Muscle of arm (tissue), 1 donor: ENCODE measurements at regions not wholly inside any gene's neighbourhood (a gene's known extent, or its start where the extent isn't known, plus 50 kb on each side); places are given as distances from the start of the nearest gene placed in this dataset.
"Not testable (repeated sequence)": the region's sequence is repeated elsewhere in the genome, so short reads cannot be mapped to it uniquely, and the experiment has no call there.

Experiments used
- DNase-seq: peaks from one replicate; pipeline ENCODE4 v3.0.0-alpha.2; 2013

GRCh38 chr7:9505516-9505915 is 1072.1 kb downstream of the NXPH1 start:
- no peak for DNase-seq

- DNase-seq = peak; percentile 17
Observed at GRCh38 chr7:9507290-9507689, 1073.9 kb downstream of the NXPH1 start.

- DNase-seq = no peak
Observed at GRCh38 chr7:9516662-9517061, 1083.3 kb downstream of the NXPH1 start.

GRCh38 chr7:9523579-9523978 is 1090.2 kb downstream of the NXPH1 start:
- DNase-seq = no peak

GRCh38 chr7:9552431-9552830 is 1119.0 kb downstream of the NXPH1 start:
- not testable (repeated sequence) for DNase-seq

- no peak for DNase-seq
Observed at GRCh38 chr7:9557853-9558252, 1124.4 kb downstream of the NXPH1 start.

GRCh38 chr7:9575716-9576115 is 1142.3 kb downstream of the NXPH1 start:
- no peak for DNase-seq

GRCh38 chr7:9582824-9583223 is 1149.4 kb downstream of the NXPH1 start:
- no peak for DNase-seq

GRCh38 chr7:9598411-9598810 is 1165.0 kb downstream of the NXPH1 start:
- DNase-seq = no peak

- DNase-seq = no peak
Observed at GRCh38 chr7:9600974-9601373, 1167.6 kb downstream of the NXPH1 start.

GRCh38 chr7:9603291-9603690 is 1169.9 kb downstream of the NXPH1 start:
- peak; percentile 15 for DNase-seq

GRCh38 chr7:9608560-9608959 is 1175.2 kb downstream of the NXPH1 start:
- no peak for DNase-seq

- DNase-seq = not testable (repeated sequence)
Observed at GRCh38 chr7:9620899-9621298, 1187.5 kb downstream of the NXPH1 start.

- not testable (repeated sequence) for DNase-seq
Observed at GRCh38 chr7:9621306-9621902, 1188.0 kb downstream of the NXPH1 start.

- DNase-seq = no peak
Observed at GRCh38 chr7:9621927-9622326, 1188.5 kb downstream of the NXPH1 start.

GRCh38 chr7:9625953-9626352 is 1192.5 kb downstream of the NXPH1 start:
- DNase-seq = no peak

- no peak for DNase-seq
Observed at GRCh38 chr7:9645756-9646155, 1212.3 kb downstream of the NXPH1 start.

- no peak for DNase-seq
Observed at GRCh38 chr7:9657257-9657656, 1223.8 kb downstream of the NXPH1 start.

GRCh38 chr7:9671979-9672917 is 1238.8 kb downstream of the NXPH1 start:
- no peak for DNase-seq

GRCh38 chr7:9680713-9681112 is 1247.3 kb downstream of the NXPH1 start:
- no peak for DNase-seq

GRCh38 chr7:9681284-9681683 is 1247.9 kb downstream of the NXPH1 start:
- no peak for DNase-seq

GRCh38 chr7:9691286-9691685 is 1257.9 kb downstream of the NXPH1 start:
- no peak for DNase-seq

- no peak for DNase-seq
Observed at GRCh38 chr7:9698375-9698774, 1265.0 kb downstream of the NXPH1 start.
